Neural cell (in vitro differentiated cells): ENCODE measurements at regions not wholly inside any gene's neighbourhood (a gene's known extent, or its start where the extent isn't known, plus 50 kb on each side); places are given as distances from the start of the nearest gene placed in this dataset.

Source experiments
- H2AFZ ChIP-seq: fragments of 200-600, 300-800 bp; sonication (generic), shearing (Covaris generic); 2 replicates; pipeline ENCODE4 v1.6.0; 2014; ENCODE audit warnings: low read depth, mild to moderate bottlenecking, antibody characterized with exemption, low read length, moderate library complexity
- H3F3A ChIP-seq: fragments of 200-600 bp; shearing (Covaris generic); 2 replicates; pipeline ENCODE4 v1.6.1; 2016; ENCODE audit warnings: mild to moderate bottlenecking, moderate library complexity, mixed read lengths, antibody characterized with exemption, low read length; ENCODE audit not compliant: insufficient read depth, poor library complexity, severe bottlenecking
- H3K27ac ChIP-seq: fragments of 200-600, 300-800 bp; sonication (generic), shearing (Covaris generic); 2 replicates; pipeline ENCODE4 v1.5.1; 2014; ENCODE audit warnings: mild to moderate bottlenecking, low read length, moderate library complexity
- H3K27me3 ChIP-seq: fragments of 300-800, 200-600 bp; sonication (generic), shearing (Covaris generic); 2 replicates; pipeline ENCODE4 v1.6.0; 2014; ENCODE audit warnings: mild to moderate bottlenecking, low read depth, low read length, moderate library complexity; ENCODE audit not compliant: insufficient read depth
- H3K36me3 ChIP-seq: fragments of 300-800, 200-600 bp; sonication (generic), shearing (Covaris generic); 2 replicates; pipeline ENCODE4 v1.5.1; 2014; ENCODE audit warnings: mild to moderate bottlenecking, antibody characterized with exemption, low read length, moderate library complexity; ENCODE audit not compliant: insufficient read depth
- H3K4me2 ChIP-seq: fragments of 300-800, 200-600 bp; sonication (generic), shearing (Covaris generic); 2 replicates; pipeline ENCODE4 v1.6.0; 2014; ENCODE audit warnings: mild to moderate bottlenecking, low read length
- H3K4me3 ChIP-seq: fragments of 300-800, 200-600 bp; sonication (generic), shearing (Covaris generic); 2 replicates; pipeline ENCODE4 v1.5.1; 2014; ENCODE audit warnings: mild to moderate bottlenecking, low read length, moderate library complexity
- H3K79me2 ChIP-seq: fragments of 200-600 bp; shearing (Covaris generic); replicated peaks from 2 replicates; pipeline ENCODE4 v1.6.0; 2014; ENCODE audit warnings: mild to moderate bottlenecking, low read length, moderate library complexity; ENCODE audit not compliant: insufficient read depth
- H3K9ac ChIP-seq: fragments of 300-800, 200-600 bp; sonication (generic), shearing (Covaris generic); 2 replicates; pipeline ENCODE4 v1.6.1; 2016; ENCODE audit warnings: mild to moderate bottlenecking, low read length, mixed read lengths
- H3K9me2 ChIP-seq: fragments of 200-600 bp; shearing (Covaris generic); 2 replicates; pipeline ENCODE4 v1.6.1; 2016; ENCODE audit warnings: mild to moderate bottlenecking, low read length, mixed read lengths; ENCODE audit not compliant: insufficient read depth
- H3K9me3 ChIP-seq: fragments of 200-600, 300-800 bp; sonication (generic), shearing (Covaris generic); 2 replicates; pipeline ENCODE4 v1.6.1; 2016; ENCODE audit warnings: mild to moderate bottlenecking, mixed run types, low read length, moderate library complexity, mixed read lengths
- H4K20me1 ChIP-seq: fragments of 200-600 bp; shearing (Covaris generic); 2 replicates; pipeline ENCODE4 v1.6.1; 2016; ENCODE audit warnings: mild to moderate bottlenecking, mixed run types; ENCODE audit not compliant: insufficient read depth
- CTCF ChIP-seq: fragments of 450-650 bp; IDR thresholded peaks from 2 replicates; pipeline ENCODE4 v1.5.1; 2014; ENCODE audit warnings: antibody characterized with exemption, mild to moderate bottlenecking, moderate library complexity; ENCODE audit not compliant: poor library complexity, severe bottlenecking
- EP300 ChIP-seq: fragments of 450-650 bp; conservative IDR thresholded peaks from 2 replicates; pipeline ENCODE4 v1.6.1; 2014; ENCODE audit warnings: antibody characterized with exemption, mild to moderate bottlenecking, moderate library complexity; ENCODE audit not compliant: poor library complexity, severe bottlenecking
- EZH2 ChIP-seq: fragments of 200-600, 300-800 bp; shearing (Covaris generic), sonication (generic); IDR thresholded peaks from 2 replicates; pipeline ENCODE4 v1.6.1; 2014; ENCODE audit warnings: antibody characterized with exemption, low read length, borderline replicate concordance, mild to moderate bottlenecking; ENCODE audit not compliant: insufficient read depth, poor library complexity, severe bottlenecking
- MXI1 ChIP-seq: fragments of 450-650 bp; conservative IDR thresholded peaks from 2 replicates; pipeline ENCODE4 v1.6.1; 2014; ENCODE audit warnings: antibody characterized with exemption, mild to moderate bottlenecking; ENCODE audit not compliant: poor library complexity, severe bottlenecking
- POLR2AphosphoS5 ChIP-seq: IDR thresholded peaks from 2 replicates; pipeline ENCODE4 v1.6.1; 2012
- RAD21 ChIP-seq: fragments of 450-650 bp; conservative IDR thresholded peaks from 2 replicates; pipeline ENCODE4 v1.6.1; 2014; ENCODE audit warnings: antibody characterized with exemption, mild to moderate bottlenecking, moderate library complexity
- REST ChIP-seq: IDR thresholded peaks from 2 replicates; pipeline ENCODE4 v1.6.1; 2012; ENCODE audit warnings: borderline replicate concordance
- SMC3 ChIP-seq: fragments of 450-650 bp; conservative IDR thresholded peaks from 2 replicates; pipeline ENCODE4 v1.6.1; 2014; ENCODE audit warnings: antibody characterized with exemption, mild to moderate bottlenecking, moderate library complexity; ENCODE audit not compliant: poor library complexity
- TAF1 ChIP-seq: IDR thresholded peaks from 2 replicates; pipeline ENCODE4 v1.6.1; 2012; ENCODE audit warnings: low read depth

GRCh38 chr6:137792160-137793033 lies 74.7 kb upstream of the TNFAIP3 start:
- no peaks in the 10 kb centered on the region for H4K20me1 ChIP-seq
- no peaks in the 10 kb centered on the region for H3K79me2 ChIP-seq
- H3K9me2 ChIP-seq = no peaks in the 10 kb centered on the region
- no peak overlapping the region for H3K4me2 ChIP-seq
- no peaks in the 10 kb centered on the region for H3K9me3 ChIP-seq
- TF ChIP-seq REST (no peak), CTCF (no peak), EZH2 (no peak), SMC3 (no peak), POLR2AphosphoS5 (no peak), TAF1 (no peak), MXI1 (no peak), EP300 (no peak), RAD21 (no peak)
- H3K27ac ChIP-seq = no peak overlapping the region
- H3F3A ChIP-seq = no peaks in the 10 kb centered on the region
- H3K4me3 ChIP-seq = no peak overlapping the region
- H3K9ac ChIP-seq = no peak overlapping the region
- H2AFZ ChIP-seq = no peak overlapping the region
- H3K36me3 ChIP-seq = no peaks in the 10 kb centered on the region
- H3K27me3 ChIP-seq = no peaks in the 10 kb centered on the region

- no peaks in the 10 kb centered on the region for H3K36me3 ChIP-seq
- no peak overlapping the region for H2AFZ ChIP-seq
- TF ChIP-seq EP300 = no peak
- no peak for TF ChIP-seq POLR2AphosphoS5
- TF ChIP-seq CTCF = no peak
- no peak for TF ChIP-seq EZH2
- TF ChIP-seq TAF1 = no peak
- TF ChIP-seq MXI1 = no peak
- no peak for TF ChIP-seq RAD21
- no peak for TF ChIP-seq REST
- TF ChIP-seq SMC3 = no peak
Measured at GRCh38 chr6:137793805-137794515, 73.1 kb upstream of the TNFAIP3 start.

More at GRCh38 chr6:137793805-137794515, 73.1 kb upstream of the TNFAIP3 start:
- Histone ChIP-seq H3K9me3 (no peaks in the 10 kb centered on the region), H4K20me1 (no peaks in the 10 kb centered on the region), H3K27me3 (no peaks in the 10 kb centered on the region), H3K79me2 (no peaks in the 10 kb centered on the region), H3K27ac (no peak overlapping the region), H3K9ac (no peak overlapping the region), H3K4me3 (no peak overlapping the region), H3F3A (no peaks in the 10 kb centered on the region), H3K9me2 (no peaks in the 10 kb centered on the region), H3K4me2 (no peak overlapping the region)
